ENCODE measurements at regions not wholly inside any gene's neighbourhood (a gene's known extent, or its start where the extent isn't known, plus 50 kb on each side); places are given as distances from the start of the nearest gene placed in this dataset.

DNA sequence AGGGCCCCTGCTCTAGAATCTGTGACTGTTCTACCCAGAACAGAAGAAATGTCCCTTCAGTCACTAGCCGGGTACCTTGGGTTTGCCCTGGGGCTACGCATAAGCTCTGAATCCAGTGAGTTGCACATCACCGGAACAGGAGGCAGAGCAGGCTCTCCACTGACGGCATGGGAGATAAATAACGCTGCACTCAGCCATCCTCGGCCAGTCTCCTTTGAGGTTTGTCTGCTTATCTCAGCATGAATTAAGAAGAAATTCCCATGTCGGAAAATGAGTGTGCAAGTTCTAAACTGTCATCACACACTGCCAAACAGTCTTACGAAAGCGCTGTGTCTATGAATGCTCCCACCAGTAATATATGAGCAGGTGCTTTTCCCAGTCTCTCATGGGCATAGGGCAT is 90.8 kb downstream of the FAM50B start:
- Histone ChIP-seq H3K4me3 (ENCODE audit: low read depth, low read length) (no peak overlapping the region), H3K27ac (ENCODE audit: extremely low read depth, low read depth, low read length) (no peak overlapping the region), H3K9me3 (ENCODE audit: control insufficient read depth, insufficient read depth, low read depth, low read length) (no peaks in the 10 kb centered on the region), H3K36me3 (ENCODE audit: control insufficient read depth in 2 of 2, insufficient read depth in 1 of 2, low read length in 2 of 2) (no peaks in the 10 kb centered on the region), H3K4me1 (ENCODE audit: control insufficient read depth, insufficient read depth, low read length) (no peaks in the 10 kb centered on the region)
- POLR2A ChIA-PET: no interaction called here
- TF ChIP-seq ZNF138 (tag by site-specific recombination; IDR thresholded peaks at IDR 0.05; ENCODE audit: borderline replicate concordance): no peak
- TF ChIP-seq, protein P1, sequence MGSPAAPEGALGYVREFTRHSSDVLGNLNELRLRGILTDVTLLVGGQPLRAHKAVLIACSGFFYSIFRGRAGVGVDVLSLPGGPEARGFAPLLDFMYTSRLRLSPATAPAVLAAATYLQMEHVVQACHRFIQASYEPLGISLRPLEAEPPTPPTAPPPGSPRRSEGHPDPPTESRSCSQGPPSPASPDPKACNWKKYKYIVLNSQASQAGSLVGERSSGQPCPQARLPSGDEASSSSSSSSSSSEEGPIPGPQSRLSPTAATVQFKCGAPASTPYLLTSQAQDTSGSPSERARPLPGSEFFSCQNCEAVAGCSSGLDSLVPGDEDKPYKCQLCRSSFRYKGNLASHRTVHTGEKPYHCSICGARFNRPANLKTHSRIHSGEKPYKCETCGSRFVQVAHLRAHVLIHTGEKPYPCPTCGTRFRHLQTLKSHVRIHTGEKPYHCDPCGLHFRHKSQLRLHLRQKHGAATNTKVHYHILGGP (tag by site-specific recombination; IDR thresholded peaks at IDR 0.05): no peak
- no peak for TF ChIP-seq ZNF830 (tag by site-specific recombination; IDR thresholded peaks at IDR 0.05; ENCODE audit: low read depth)
- TF ChIP-seq ZNF624 (tag by site-specific recombination; IDR thresholded peaks at IDR 0.05): no peak
- TF ChIP-seq HOXC10 (CRISPR knock-in tag; IDR thresholded peaks at IDR 0.05): no peak
- no peak for TF ChIP-seq ZNF239 (tag by site-specific recombination; IDR thresholded peaks at IDR 0.05)
- no peak for TF ChIP-seq ZNF121 (tag by site-specific recombination; IDR thresholded peaks at IDR 0.05)
- no peak for TF ChIP-seq REPIN1 (tag by site-specific recombination; IDR thresholded peaks at IDR 0.05; ENCODE audit: low read depth)
- TF ChIP-seq ZNF571 (tag by site-specific recombination; IDR thresholded peaks at IDR 0.05): no peak
- TF ChIP-seq ZNF2 (tag by site-specific recombination; IDR thresholded peaks at IDR 0.05): no peak
- no peak for TF ChIP-seq SP3 (tag by site-specific recombination; IDR thresholded peaks at IDR 0.05)
- no peak for TF ChIP-seq YY1 (tag by site-specific recombination; IDR thresholded peaks at IDR 0.05)
- TF ChIP-seq KLF8 (tag by site-specific recombination; IDR thresholded peaks at IDR 0.05): no peak
- TF ChIP-seq ZNF600 (tag by site-specific recombination; IDR thresholded peaks at IDR 0.05): no peak
- TF ChIP-seq ZNF37A (tag by site-specific recombination; IDR thresholded peaks at IDR 0.05): no peak
- TF ChIP-seq, protein P2, sequence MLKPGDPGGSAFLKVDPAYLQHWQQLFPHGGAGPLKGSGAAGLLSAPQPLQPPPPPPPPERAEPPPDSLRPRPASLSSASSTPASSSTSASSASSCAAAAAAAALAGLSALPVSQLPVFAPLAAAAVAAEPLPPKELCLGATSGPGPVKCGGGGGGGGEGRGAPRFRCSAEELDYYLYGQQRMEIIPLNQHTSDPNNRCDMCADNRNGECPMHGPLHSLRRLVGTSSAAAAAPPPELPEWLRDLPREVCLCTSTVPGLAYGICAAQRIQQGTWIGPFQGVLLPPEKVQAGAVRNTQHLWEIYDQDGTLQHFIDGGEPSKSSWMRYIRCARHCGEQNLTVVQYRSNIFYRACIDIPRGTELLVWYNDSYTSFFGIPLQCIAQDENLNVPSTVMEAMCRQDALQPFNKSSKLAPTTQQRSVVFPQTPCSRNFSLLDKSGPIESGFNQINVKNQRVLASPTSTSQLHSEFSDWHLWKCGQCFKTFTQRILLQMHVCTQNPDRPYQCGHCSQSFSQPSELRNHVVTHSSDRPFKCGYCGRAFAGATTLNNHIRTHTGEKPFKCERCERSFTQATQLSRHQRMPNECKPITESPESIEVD (tag by site-specific recombination; IDR thresholded peaks at IDR 0.05): no peak
- TF ChIP-seq, protein P3, sequence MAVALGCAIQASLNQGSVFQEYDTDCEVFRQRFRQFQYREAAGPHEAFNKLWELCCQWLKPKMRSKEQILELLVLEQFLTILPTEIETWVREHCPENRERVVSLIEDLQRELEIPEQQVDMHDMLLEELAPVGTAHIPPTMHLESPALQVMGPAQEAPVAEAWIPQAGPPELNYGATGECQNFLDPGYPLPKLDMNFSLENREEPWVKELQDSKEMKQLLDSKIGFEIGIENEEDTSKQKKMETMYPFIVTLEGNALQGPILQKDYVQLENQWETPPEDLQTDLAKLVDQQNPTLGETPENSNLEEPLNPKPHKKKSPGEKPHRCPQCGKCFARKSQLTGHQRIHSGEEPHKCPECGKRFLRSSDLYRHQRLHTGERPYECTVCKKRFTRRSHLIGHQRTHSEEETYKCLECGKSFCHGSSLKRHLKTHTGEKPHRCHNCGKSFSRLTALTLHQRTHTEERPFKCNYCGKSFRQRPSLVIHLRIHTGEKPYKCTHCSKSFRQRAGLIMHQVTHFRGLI (tag by site-specific recombination; IDR thresholded peaks at IDR 0.05): no peak
- CTCF ChIA-PET: interaction anchor here (3.9 kb wide), 1 partner anchor 39 kb away, joined by 19 read pairs; no protein-coding TSS in a partner anchor

DNA sequence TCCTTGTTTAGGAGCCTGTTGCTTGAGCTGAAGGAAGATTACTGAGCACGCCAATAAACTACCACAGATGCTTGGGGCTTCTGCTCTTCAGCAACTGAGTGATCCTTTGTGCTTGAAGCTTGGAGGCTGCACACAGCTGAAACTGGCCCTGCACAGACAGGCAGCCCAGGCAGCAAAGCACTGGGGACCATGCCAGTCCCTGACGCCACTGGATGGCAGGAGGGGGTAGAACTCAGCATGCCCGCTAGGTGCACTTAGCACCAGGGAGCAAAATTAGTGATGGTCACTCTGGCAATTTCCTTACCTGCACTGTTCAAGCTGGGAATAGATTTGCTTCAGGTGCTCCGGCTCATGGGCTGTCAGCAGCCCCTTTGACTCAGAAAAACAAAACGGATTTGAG is 91.5 kb downstream of the FAM50B start:
- TF ChIP-seq, protein P4, sequence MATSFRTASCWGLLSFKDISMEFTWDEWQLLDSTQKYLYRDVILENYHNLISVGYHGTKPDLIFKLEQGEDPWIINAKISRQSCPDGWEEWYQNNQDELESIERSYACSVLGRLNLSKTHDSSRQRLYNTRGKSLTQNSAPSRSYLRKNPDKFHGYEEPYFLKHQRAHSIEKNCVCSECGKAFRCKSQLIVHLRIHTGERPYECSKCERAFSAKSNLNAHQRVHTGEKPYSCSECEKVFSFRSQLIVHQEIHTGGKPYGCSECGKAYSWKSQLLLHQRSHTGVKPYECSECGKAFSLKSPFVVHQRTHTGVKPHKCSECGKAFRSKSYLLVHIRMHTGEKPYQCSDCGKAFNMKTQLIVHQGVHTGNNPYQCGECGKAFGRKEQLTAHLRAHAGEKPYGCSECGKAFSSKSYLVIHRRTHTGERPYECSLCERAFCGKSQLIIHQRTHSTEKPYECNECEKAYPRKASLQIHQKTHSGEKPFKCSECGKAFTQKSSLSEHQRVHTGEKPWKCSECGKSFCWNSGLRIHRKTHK (tag by site-specific recombination; IDR thresholded peaks at IDR 0.05): no peak
- TF ChIP-seq ZNF433 (tag by site-specific recombination; IDR thresholded peaks at IDR 0.05; ENCODE audit: low read depth) (no peak), TRIM28 (IDR thresholded peaks at IDR 0.05; ENCODE audit: borderline replicate concordance, low read length) (no peak), WT1 (tag by site-specific recombination; IDR thresholded peaks at IDR 0.05) (no peak), ZNF24 (tag by site-specific recombination; IDR thresholded peaks at IDR 0.05) (no peak), GLIS1 (tag by site-specific recombination; IDR thresholded peaks at IDR 0.05) (no peak), REPIN1 (tag by site-specific recombination; IDR thresholded peaks at IDR 0.05; ENCODE audit: low read depth) (no peak), KLF7 (tag by site-specific recombination; IDR thresholded peaks at IDR 0.05; ENCODE audit: borderline replicate concordance) (no peak), ZXDB (tag by site-specific recombination; IDR thresholded peaks at IDR 0.05) (no peak), ZNF221 (tag by site-specific recombination; IDR thresholded peaks at IDR 0.05; ENCODE audit: borderline replicate concordance) (no peak)
- no peaks in the 10 kb centered on the region for H3K4me1 ChIP-seq (ENCODE audit: control insufficient read depth, insufficient read depth, low read length)
- no peak overlapping the region for H3K4me3 ChIP-seq (ENCODE audit: low read depth, low read length)
- ChIA-PET CTCF (interaction anchor here (1.2 to 3.9 kb wide), 2 partner anchors 8 to 38 kb away, joined by 5 to 19 read pairs; no protein-coding TSS in a partner anchor), POLR2A (no interaction called here)
- no peaks in the 10 kb centered on the region for H3K9me3 ChIP-seq (ENCODE audit: control insufficient read depth, insufficient read depth, low read depth, low read length)
- H3K27ac ChIP-seq (ENCODE audit: extremely low read depth, low read depth, low read length): no peak overlapping the region
- H3K36me3 ChIP-seq (ENCODE audit: control insufficient read depth in 2 of 2, insufficient read depth in 1 of 2, low read length in 2 of 2): no peaks in the 10 kb centered on the region
